ENCODE measurements at regions not wholly inside any gene's neighbourhood (a gene's known extent, or its start where the extent isn't known, plus 50 kb on each side); places are given as distances from the start of the nearest gene placed in this dataset.
"Not testable (repeated sequence)": the region's sequence is repeated elsewhere in the genome, so short reads cannot be mapped to it uniquely, and the experiment has no call there.

- not testable (repeated sequence) for H3K27ac Mint-ChIP-seq; H3K36me3 Mint-ChIP-seq (ENCODE audit: low read depth); H3K9me3 Mint-ChIP-seq; H3K4me3 Mint-ChIP-seq; H3K27me3 Mint-ChIP-seq; ATAC-seq; DNase-seq; H3K4me1 Mint-ChIP-seq
These were observed 54.7 kb upstream of the NBPF15 start for GRCh38 chr1:144516172-144516571.

- H3K4me3 Mint-ChIP-seq; DNase-seq; H3K9me3 Mint-ChIP-seq; H3K27me3 Mint-ChIP-seq; ATAC-seq; H3K36me3 Mint-ChIP-seq (ENCODE audit: low read depth); H3K27ac Mint-ChIP-seq; H3K4me1 Mint-ChIP-seq: not testable (repeated sequence)
These were observed 55.4 kb upstream of the NBPF15 start for GRCh38 chr1:144516906-144517305.

DNA sequence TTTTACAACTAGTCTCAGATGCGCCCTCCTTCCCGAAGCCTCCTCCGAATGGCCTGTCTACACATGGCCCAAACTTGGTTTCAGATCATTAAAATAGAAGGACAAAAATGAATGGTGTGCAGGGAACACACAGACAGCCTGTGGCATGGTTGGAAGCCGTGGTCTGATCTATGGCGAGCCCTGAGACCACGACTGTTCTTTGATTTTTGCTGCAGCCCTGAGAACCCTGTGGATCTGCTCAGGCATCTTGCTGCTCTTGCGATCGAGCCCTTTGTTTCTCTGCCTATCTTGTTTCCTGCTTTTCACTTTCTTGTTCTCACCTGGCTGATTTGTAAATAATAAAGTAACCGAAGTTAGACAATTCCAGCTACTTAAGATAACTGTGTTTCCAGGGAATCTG is 57.0 kb upstream of the NBPF15 start:
- H3K4me1 Mint-ChIP-seq; ATAC-seq; H3K27ac Mint-ChIP-seq; H3K27me3 Mint-ChIP-seq; H3K4me3 Mint-ChIP-seq; H3K9me3 Mint-ChIP-seq; DNase-seq; H3K36me3 Mint-ChIP-seq (ENCODE audit: low read depth): not testable (repeated sequence)

DNA sequence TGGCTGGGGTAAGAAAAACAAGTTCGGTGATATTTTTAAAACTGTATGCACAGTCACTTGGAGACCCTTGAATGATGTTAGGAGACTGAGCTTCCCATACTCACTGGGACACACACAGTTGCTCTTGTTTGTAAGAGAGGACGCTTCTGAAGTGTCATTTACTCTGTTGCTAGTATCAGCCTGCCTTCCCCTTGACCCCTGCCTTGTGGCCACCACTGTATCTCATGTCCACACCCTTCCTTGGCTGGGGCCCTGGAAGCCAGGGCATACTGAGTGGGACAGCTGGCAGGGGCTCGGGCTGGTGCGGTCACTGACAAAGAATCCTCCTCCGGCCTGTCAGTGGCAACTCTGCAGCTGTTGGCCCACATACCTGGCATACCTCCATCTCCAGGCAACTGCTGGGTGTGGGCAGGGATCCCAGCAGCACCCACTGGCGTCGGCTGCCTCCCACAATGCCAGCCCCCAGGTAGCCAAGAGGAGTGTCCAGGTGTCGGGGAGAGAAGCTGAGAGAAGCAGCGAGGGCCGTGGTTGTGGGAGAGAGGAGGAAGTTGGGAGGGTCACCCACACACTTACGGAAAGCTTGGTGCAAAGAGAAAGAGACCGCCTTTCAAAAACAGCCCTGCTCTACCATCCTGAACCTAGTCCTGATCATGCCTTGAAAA is 58.2 kb upstream of the NBPF15 start:
- H3K4me3 Mint-ChIP-seq; H3K9me3 Mint-ChIP-seq; H3K36me3 Mint-ChIP-seq (ENCODE audit: low read depth); DNase-seq; H3K27ac Mint-ChIP-seq; H3K27me3 Mint-ChIP-seq; ATAC-seq; H3K4me1 Mint-ChIP-seq: not testable (repeated sequence)

DNA sequence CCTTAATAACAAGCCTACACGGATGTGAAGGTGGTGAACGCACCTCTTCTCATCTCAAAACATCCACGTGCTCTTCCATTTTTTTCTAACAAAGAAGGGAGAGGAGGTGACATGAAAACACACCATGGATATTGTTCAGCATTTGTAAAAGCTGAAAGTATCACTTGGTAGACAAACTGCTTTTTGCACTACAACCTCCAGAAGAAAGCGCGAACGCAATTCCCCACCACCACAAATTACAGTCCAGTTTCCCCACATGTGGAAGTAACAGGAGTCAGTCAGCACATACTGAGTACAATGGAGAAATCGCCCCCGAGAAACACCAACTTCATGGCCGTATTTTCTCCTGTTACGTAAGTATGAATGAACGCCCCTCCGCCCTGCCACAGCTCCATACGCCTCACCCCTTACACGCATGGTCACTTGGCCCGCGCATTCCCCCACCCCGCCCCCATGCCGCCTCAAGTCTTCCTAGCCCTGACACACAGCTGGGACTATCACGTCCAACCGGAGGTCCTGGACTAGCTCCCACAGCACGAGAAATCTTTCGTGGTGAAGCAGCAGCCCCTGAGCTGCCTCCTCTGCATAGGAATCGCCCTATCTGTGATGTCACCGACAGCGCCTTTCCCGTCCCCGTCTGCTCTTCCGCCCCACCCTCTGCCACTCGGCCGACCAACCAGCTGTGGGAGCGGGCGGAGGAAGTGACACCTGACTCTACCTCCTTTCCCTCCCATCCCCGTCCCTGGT is 62.4 kb upstream of the NBPF15 start:
- peak overlapping the region; percentile 75 for H3K4me3 Mint-ChIP-seq
- ATAC-seq = peak; percentile 93
- not testable (repeated sequence) for H3K9me3 Mint-ChIP-seq; H3K4me1 Mint-ChIP-seq; H3K27me3 Mint-ChIP-seq; H3K36me3 Mint-ChIP-seq (ENCODE audit: low read depth)
- H3K27ac Mint-ChIP-seq = peak overlapping the region; percentile 100
- peak; percentile 53 for DNase-seq

GRCh38 chr1:144532156-144532607 is 60.5 kb upstream of the PPIAL4F start:
- not testable (repeated sequence) for H3K36me3 Mint-ChIP-seq (ENCODE audit: low read depth); H3K27ac Mint-ChIP-seq; DNase-seq; H3K4me3 Mint-ChIP-seq; H3K27me3 Mint-ChIP-seq; H3K9me3 Mint-ChIP-seq
- ATAC-seq = peak; percentile 92
- H3K4me1 Mint-ChIP-seq = peaks cover 22% of the 10 kb centered on the region

- H3K4me1 Mint-ChIP-seq = peaks cover 22% of the 10 kb centered on the region
- H3K4me3 Mint-ChIP-seq; H3K36me3 Mint-ChIP-seq (ENCODE audit: low read depth); ATAC-seq; DNase-seq; H3K9me3 Mint-ChIP-seq; H3K27me3 Mint-ChIP-seq; H3K27ac Mint-ChIP-seq: not testable (repeated sequence)
These were observed 59.2 kb upstream of the PPIAL4F start for GRCh38 chr1:144533480-144533879.

GRCh38 chr1:144534286-144534685 is 58.4 kb upstream of the PPIAL4F start:
- not testable (repeated sequence) for DNase-seq; H3K4me3 Mint-ChIP-seq; H3K27ac Mint-ChIP-seq; ATAC-seq; H3K9me3 Mint-ChIP-seq; H3K27me3 Mint-ChIP-seq; H3K36me3 Mint-ChIP-seq (ENCODE audit: low read depth)
- H3K4me1 Mint-ChIP-seq = peaks cover 22% of the 10 kb centered on the region

DNA sequence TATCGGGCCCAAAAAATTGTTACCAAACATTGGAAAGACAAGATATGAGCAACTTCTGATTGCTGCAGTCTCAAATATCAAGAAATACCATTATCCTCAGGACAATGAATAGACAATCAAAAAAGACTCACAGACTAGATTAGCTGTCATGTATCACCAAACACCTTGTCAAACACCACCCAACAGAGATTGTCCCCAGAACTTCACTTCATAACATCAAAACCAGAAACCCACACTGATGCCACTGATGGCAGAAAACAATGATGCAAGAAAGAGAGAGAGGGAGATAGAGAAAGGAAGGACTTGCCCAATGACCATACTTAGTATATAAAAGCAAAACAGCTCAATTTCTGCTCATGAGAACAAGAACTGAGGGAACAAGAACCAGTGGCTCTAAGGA is 56.0 kb upstream of the PPIAL4F start:
- not testable (repeated sequence) for H3K4me3 Mint-ChIP-seq; H3K36me3 Mint-ChIP-seq (ENCODE audit: low read depth); H3K9me3 Mint-ChIP-seq; H3K27ac Mint-ChIP-seq; ATAC-seq; DNase-seq; H3K27me3 Mint-ChIP-seq
- H3K4me1 Mint-ChIP-seq = peaks cover 22% of the 10 kb centered on the region

GRCh38 chr1:144537234-144537633 is 55.5 kb upstream of the PPIAL4F start:
- H3K27ac Mint-ChIP-seq; DNase-seq; H3K27me3 Mint-ChIP-seq; H3K9me3 Mint-ChIP-seq; ATAC-seq; H3K4me3 Mint-ChIP-seq; H3K36me3 Mint-ChIP-seq (ENCODE audit: low read depth): not testable (repeated sequence)
- H3K4me1 Mint-ChIP-seq = peaks cover 17% of the 10 kb centered on the region

GRCh38 chr1:144538736-144539135 is 54.0 kb upstream of the PPIAL4F start:
- H3K4me1 Mint-ChIP-seq; H3K36me3 Mint-ChIP-seq (ENCODE audit: low read depth); H3K9me3 Mint-ChIP-seq; ATAC-seq; DNase-seq; H3K27me3 Mint-ChIP-seq; H3K4me3 Mint-ChIP-seq; H3K27ac Mint-ChIP-seq: not testable (repeated sequence)

DNA sequence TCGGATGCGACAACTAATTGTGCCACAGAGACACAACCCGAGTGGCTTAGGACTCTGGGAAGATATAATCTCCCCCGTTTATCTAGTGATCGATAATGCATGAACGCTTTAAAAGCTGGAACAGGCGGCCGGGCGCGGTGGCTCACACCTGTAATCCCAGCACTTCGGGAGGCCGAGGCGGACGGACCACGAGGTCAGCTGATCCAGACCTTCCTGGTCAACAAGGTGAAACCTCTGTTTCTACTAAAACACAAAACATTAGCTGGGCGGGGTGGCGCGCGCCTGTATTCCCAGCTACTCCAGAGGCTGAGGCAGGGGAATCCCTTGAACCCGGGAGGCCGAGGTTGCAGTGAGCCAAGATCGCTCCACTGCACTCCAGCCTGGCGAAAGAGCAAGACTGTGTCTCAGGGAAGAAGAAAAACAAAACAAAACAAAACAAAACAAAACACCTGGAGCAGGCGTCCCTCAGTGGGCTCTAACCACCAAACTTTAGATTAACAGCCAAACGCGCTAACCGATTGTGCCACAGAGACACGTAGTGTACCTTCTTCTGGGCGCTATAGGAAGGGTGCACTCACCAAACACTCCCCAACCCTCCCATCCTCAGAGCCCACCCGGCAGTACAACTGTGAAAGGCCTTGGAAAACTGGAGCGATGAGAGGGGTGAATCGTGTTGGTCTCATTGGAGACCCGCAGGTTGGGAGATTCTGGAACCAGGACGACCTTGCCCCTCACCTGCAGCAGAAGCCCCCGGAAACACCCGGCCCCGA is 53.3 kb upstream of the PPIAL4F start:
- not testable (repeated sequence) for H3K9me3 Mint-ChIP-seq; H3K4me3 Mint-ChIP-seq; ATAC-seq; H3K27me3 Mint-ChIP-seq; H3K27ac Mint-ChIP-seq; H3K4me1 Mint-ChIP-seq; DNase-seq; H3K36me3 Mint-ChIP-seq (ENCODE audit: low read depth)
